ENCODE measurements at regions not wholly inside any gene's neighbourhood (a gene's known extent, or its start where the extent isn't known, plus 50 kb on each side); places are given as distances from the start of the nearest gene placed in this dataset.

GRCh38 chr21:26698416-26698815 is 125.3 kb upstream of the CYYR1 start:
- TF ChIP-seq CTCF (IDR thresholded peaks at IDR 0.05): no peak
- no peak for TF ChIP-seq POLR2A (IDR thresholded peaks at IDR 0.05)
